ENCODE measurements at regions not wholly inside any gene's neighbourhood (a gene's known extent, or its start where the extent isn't known, plus 50 kb on each side); places are given as distances from the start of the nearest gene placed in this dataset.

DNA sequence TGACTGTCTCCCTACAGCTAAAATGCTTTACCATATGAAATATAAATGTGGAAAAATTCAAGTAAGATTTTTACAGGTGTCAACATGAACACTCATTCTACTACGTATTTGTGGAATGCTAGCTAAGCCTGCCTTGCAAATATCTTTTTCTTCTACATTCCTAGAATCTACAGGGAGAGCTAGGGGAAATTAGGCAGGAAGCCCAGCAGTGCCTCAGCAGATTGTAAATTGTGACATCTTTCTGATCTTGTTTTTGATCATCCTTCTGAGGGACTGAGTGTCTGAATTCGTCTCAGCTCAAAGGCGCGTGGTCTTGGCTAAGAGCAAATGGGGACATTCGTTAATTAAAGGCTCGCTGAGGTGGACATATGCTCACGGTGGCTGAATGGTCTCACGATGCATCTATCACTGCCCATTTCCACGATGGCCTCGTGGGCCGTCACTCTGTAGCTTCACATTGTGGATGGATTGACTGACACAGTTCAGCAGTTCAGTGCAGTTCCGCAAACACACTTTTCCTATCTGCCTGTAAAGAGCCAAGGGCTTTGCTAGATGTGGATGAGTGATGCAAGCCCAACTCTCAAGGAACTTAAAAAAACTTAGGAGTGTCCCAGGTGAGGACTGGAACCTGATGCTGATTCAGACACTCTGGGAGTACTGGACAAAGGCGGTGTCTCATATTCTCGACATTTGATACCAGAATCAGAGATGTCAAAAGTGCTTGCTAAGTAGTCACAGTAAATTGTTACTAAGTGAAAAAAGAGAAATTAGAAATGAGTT, 562.5 kb downstream of the EFNB2 start:
- intact Hi-C loops (cut with DNase I) = no loop called here
- no peaks in the 10 kb centered on the region for H3K9me3 ChIP-seq
- no peak for DNase-seq
- no peaks in the 10 kb centered on the region for H3K27me3 ChIP-seq
- no peak overlapping the region for H3K27ac ChIP-seq
- no peaks in the 10 kb centered on the region for H3K36me3 ChIP-seq
- H3K4me1 ChIP-seq = peaks cover 0 to 14% (median 6%) of the 10 kb centered on the region in 4 donors
- 86 to 87% methylated on average over 14 of the region's 14 CpGs for WGBS, 2 donors
- H3K4me3 ChIP-seq = no peak overlapping the region
- TF ChIP-seq EP300 (IDR thresholded peaks at IDR 0.05) (no peak), POLR2A (IDR thresholded peaks at IDR 0.05) (no peak), POLR2AphosphoS5 (IDR thresholded peaks at IDR 0.05) (no peak)
- TF ChIP-seq, protein P1, sequence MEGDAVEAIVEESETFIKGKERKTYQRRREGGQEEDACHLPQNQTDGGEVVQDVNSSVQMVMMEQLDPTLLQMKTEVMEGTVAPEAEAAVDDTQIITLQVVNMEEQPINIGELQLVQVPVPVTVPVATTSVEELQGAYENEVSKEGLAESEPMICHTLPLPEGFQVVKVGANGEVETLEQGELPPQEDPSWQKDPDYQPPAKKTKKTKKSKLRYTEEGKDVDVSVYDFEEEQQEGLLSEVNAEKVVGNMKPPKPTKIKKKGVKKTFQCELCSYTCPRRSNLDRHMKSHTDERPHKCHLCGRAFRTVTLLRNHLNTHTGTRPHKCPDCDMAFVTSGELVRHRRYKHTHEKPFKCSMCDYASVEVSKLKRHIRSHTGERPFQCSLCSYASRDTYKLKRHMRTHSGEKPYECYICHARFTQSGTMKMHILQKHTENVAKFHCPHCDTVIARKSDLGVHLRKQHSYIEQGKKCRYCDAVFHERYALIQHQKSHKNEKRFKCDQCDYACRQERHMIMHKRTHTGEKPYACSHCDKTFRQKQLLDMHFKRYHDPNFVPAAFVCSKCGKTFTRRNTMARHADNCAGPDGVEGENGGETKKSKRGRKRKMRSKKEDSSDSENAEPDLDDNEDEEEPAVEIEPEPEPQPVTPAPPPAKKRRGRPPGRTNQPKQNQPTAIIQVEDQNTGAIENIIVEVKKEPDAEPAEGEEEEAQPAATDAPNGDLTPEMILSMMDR (IDR thresholded peaks at IDR 0.05) = no peak

DNA sequence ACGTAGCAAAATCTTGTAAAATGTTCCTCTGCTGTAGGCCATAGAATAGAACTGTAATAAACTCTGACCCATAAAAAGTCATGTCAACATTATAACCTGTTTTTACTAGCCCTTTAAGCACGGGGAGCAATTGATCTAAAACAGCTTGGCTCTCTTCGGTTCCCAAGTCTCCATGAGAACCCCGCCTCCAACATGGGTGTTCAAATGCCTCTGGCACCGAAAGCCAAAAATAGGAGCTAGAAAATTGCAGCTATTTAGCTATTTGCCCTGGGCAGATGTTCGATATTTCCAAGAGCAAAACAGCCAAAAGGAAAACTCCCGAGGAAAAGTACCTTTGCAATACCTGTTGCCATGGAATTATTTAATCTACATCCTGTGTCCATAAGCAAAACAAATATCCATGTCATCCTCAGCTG, 563.1 kb downstream of the EFNB2 start:
- no peaks in the 10 kb centered on the region for H3K36me3 ChIP-seq
- no peaks in the 10 kb centered on the region for H3K27me3 ChIP-seq
- WGBS, 2 donors = 11 to 51% methylated on average over 7 of the region's 7 CpGs
- H3K4me1 ChIP-seq = peaks cover 0 to 14% (median 6%) of the 10 kb centered on the region in 4 donors
- intact Hi-C loops (cut with DNase I) = no loop called here
- H3K4me3 ChIP-seq = no peak overlapping the region
- no peak for DNase-seq
- no peaks in the 10 kb centered on the region for H3K9me3 ChIP-seq
- TF ChIP-seq, protein P1 (IDR thresholded peaks at IDR 0.05) = no peak
- TF ChIP-seq POLR2A (IDR thresholded peaks at IDR 0.05) (no peak), EP300 (IDR thresholded peaks at IDR 0.05) (no peak), POLR2AphosphoS5 (IDR thresholded peaks at IDR 0.05) (no peak)
- no peak overlapping the region for H3K27ac ChIP-seq

DNA sequence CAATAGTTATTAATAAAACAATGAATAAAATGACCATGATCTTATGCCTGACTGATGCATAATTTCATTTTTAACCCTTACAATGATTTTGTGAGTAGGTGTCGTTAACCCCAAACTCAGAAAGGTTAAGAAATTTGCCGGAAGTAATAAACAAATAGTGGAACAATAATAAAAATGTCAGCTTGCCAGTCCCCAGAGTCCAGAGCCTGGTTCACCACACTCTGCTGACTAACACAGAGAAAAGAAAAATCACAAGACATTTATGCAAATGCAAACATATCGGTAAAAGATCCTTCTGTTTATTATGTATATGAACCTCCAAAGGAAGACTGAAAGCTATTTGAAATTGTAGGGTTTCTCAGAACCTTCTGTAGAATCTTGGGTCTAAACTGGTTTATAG, 563.7 kb downstream of the EFNB2 start:
- Histone ChIP-seq H3K27me3 (no peaks in the 10 kb centered on the region), H3K27ac (no peak overlapping the region), H3K4me3 (no peak overlapping the region), H3K9me3 (no peaks in the 10 kb centered on the region), H3K36me3 (no peaks in the 10 kb centered on the region), H3K4me1 (peaks cover 0 to 14% (median 6%) of the 10 kb centered on the region in 4 donors)
- no peak for TF ChIP-seq POLR2A (IDR thresholded peaks at IDR 0.05)
- TF ChIP-seq, protein P1 (IDR thresholded peaks at IDR 0.05) = no peak
- no peak for TF ChIP-seq POLR2AphosphoS5 (IDR thresholded peaks at IDR 0.05)
- TF ChIP-seq EP300 (IDR thresholded peaks at IDR 0.05) = no peak
- DNase-seq = no peak
- 11 to 57% methylated on average over 3 of the region's 3 CpGs for WGBS, 2 donors
- intact Hi-C loops (cut with DNase I) = no loop called here

DNA sequence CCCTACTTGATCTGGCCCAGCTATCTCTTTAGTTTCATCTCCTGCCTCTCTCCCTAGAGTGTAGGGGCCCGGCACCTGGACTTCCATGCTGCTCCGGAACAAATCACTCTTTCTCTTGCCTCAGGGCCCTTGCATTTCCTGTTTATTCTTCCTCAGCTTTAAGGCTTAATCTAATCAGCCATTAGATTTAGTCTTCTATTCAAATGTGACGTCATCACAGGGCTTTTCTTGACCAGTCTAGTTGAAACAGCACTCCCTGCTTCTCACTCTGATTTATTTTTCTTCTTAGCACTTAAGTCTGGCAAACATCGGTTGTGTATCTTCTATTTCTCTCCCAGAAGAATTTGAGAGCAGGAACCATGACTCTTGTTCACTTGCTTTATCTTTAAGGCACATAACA, 564.1 kb downstream of the EFNB2 start:
- intact Hi-C loops (cut with DNase I) = no loop called here
- no peak for DNase-seq
- no peaks in the 10 kb centered on the region for H3K36me3 ChIP-seq
- peaks cover 0 to 14% (median 6%) of the 10 kb centered on the region in 4 donors for H3K4me1 ChIP-seq
- 50 to 69% methylated on average over 4 of the region's 4 CpGs for WGBS, 2 donors
- no peaks in the 10 kb centered on the region for H3K9me3 ChIP-seq
- no peak overlapping the region for H3K27ac ChIP-seq
- TF ChIP-seq EP300 (IDR thresholded peaks at IDR 0.05) (no peak), POLR2A (IDR thresholded peaks at IDR 0.05) (no peak), POLR2AphosphoS5 (IDR thresholded peaks at IDR 0.05) (no peak)
- TF ChIP-seq, protein P1 (IDR thresholded peaks at IDR 0.05) = no peak
- H3K27me3 ChIP-seq = no peaks in the 10 kb centered on the region
- H3K4me3 ChIP-seq = no peak overlapping the region
